ENCODE measurements at regions not wholly inside any gene's neighbourhood (a gene's known extent, or its start where the extent isn't known, plus 50 kb on each side); places are given as distances from the start of the nearest gene placed in this dataset.

DNA sequence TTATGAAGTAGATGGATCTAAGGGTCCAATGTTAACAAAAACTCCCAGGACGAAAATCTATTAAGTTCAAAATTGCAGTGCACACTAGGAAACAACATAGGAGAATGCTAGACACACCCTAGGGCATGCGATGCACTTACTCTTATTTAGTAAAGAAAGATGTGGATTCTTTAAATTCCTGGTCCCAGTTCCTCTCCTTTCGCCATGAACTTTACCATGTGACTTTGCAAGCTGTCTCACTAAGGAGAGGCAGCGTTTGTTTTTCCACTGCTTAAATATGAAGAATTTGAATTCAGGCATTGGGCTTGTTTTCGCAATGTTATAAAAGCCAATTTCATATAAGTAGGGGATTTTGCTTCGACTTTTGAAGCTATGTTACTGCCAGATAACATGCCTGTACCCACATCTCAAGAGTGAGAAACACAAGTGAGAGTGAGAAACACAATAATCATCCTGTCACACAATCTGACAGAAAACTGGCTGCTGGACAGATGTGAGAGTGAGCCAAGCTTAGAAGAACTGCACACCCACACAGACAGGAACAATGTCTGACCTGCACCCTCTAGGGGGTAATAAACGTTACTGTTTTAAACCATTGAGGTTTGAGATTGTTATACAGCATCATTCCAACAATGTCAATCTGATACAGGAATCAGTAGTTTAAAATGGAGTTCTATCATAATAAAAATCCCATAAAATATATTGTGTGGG, 1308.4 kb downstream of the SLITRK5 start:
- TF ChIP-seq, protein P1, sequence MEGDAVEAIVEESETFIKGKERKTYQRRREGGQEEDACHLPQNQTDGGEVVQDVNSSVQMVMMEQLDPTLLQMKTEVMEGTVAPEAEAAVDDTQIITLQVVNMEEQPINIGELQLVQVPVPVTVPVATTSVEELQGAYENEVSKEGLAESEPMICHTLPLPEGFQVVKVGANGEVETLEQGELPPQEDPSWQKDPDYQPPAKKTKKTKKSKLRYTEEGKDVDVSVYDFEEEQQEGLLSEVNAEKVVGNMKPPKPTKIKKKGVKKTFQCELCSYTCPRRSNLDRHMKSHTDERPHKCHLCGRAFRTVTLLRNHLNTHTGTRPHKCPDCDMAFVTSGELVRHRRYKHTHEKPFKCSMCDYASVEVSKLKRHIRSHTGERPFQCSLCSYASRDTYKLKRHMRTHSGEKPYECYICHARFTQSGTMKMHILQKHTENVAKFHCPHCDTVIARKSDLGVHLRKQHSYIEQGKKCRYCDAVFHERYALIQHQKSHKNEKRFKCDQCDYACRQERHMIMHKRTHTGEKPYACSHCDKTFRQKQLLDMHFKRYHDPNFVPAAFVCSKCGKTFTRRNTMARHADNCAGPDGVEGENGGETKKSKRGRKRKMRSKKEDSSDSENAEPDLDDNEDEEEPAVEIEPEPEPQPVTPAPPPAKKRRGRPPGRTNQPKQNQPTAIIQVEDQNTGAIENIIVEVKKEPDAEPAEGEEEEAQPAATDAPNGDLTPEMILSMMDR (IDR thresholded peaks at IDR 0.05), result no peak
- TF ChIP-seq POLR2AphosphoS5 (IDR thresholded peaks at IDR 0.05) (no peak), EP300 (IDR thresholded peaks at IDR 0.05; ENCODE audit: low read depth) (no peak), POLR2A (IDR thresholded peaks at IDR 0.05) (no peak)
